GM18951 (cell line): ENCODE measurements at regions not wholly inside any gene's neighbourhood (a gene's known extent, or its start where the extent isn't known, plus 50 kb on each side); places are given as distances from the start of the nearest gene placed in this dataset.

Experiments used
- POLR2A ChIP-seq: IDR thresholded peaks from 4 replicates; pipeline ENCODE4 v1.6.1; 2011; ENCODE audit warnings: mild to moderate bottlenecking; ENCODE audit not compliant: insufficient read length, insufficient read depth; ENCODE audit errors: extremely low read depth
- in situ Hi-C: fragments of 300-500 bp; cut with MboI; formaldehyde crosslinking; loops from one replicate; pipeline ENCODE4 v1.12.0; 2022; ENCODE audit warnings: low sequenced_read_pairs, mixed read lengths, inconsistent platforms; ENCODE audit not compliant: unreplicated experiment

DNA sequence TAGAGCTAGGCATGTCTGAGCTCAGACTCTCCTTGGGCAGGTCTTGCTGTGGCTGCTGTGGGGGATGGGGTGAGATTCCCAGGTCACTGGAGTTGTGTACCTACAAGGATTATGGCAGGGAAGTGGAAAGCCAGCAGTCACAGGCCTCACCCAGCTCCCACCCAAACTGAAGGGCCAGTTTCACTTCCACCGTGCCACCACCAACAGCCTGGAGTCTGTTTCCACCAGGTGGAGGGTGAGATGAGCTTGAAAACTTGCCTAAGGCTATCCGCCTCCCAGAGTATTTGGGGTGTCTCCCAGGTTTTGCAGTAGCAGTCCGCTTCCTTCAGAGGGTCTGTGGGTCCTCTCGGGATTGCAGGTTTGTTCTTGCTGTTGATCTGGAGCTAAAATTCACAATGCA lies 327.7 kb downstream of the PTPRC start:
- TF ChIP-seq POLR2A = no peak
- in situ Hi-C loops = no loop called here

- in situ Hi-C loops = no loop called here
These were observed 328.7 kb downstream of the PTPRC start for GRCh38 chr1:198967566-198967965.

DNA sequence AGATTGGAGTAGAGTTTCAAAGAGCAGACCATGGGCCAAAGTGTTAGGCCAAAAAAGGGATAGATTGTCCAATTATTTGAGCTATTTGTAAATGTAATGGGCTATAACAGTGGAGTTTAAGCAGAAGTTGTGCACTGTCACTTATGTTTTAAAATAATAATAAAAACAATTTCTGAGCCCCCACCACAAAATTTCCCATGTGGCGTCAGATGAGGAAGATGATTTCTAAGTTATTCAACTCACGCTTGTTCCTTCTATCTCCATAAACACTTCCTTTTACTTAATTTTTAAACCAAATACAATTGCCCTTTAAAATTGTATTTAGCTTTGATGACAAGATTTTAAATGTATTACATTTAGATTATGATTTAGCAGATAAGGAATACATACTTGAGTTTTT lies 330.0 kb downstream of the PTPRC start:
- in situ Hi-C loops = no loop called here

More at GRCh38 chr1:198967566-198967965, 328.7 kb downstream of the PTPRC start:
- no peak for TF ChIP-seq POLR2A

GRCh38 chr1:198969981-198970380 lies 331.1 kb downstream of the PTPRC start:
- no peak for TF ChIP-seq POLR2A
- in situ Hi-C loops = no loop called here

More for the DNA sequence above, 330.0 kb downstream of the PTPRC start:
- no peak for TF ChIP-seq POLR2A

- in situ Hi-C loops = no loop called here
These were observed 332.1 kb downstream of the PTPRC start for GRCh38 chr1:198970916-198971315.

DNA sequence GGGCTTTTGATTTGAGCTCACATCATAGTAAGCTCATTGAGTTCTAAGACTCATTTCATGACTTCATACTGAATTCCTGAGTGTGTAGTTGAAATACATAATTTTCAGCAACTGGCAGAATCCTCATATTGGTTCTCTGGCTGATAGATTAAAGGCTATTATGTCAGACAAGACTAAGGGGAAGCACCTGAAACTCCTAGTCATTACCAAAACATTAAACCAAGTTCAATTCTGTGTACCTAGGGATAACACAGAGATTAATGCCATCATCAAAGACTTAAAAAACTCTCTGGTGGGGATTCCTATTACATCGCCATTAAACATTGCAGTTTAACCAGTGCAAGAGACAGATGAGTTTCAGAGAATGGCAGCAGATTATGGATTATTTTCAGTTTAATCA lies 339.1 kb downstream of the PTPRC start:
- no peak for TF ChIP-seq POLR2A
- in situ Hi-C loops = no loop called here

More at GRCh38 chr1:198970916-198971315, 332.1 kb downstream of the PTPRC start:
- no peak for TF ChIP-seq POLR2A

- no peak for TF ChIP-seq POLR2A
- in situ Hi-C loops = no loop called here
These were observed 339.7 kb downstream of the PTPRC start for GRCh38 chr1:198978523-198978922.

DNA sequence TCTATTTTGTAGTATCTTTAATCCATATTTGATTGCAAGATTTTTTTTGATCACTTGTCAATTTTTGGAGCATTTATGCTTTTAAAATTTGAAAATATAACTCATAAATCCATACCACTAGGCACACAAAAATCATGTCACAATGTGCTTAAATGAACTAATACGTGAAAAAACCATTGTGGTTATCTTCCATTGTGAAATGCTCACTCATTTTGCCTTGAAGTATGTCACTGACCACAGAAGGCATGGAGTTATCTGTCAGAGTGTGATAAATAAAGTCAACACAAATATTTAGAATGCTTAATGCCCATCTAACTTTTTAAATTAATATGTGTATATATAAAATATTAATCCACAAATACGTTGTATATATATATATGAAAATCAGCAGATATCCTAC lies 347.2 kb downstream of the PTPRC start:
- in situ Hi-C loops = no loop called here

GRCh38 chr1:198986442-198986841 lies 347.6 kb downstream of the PTPRC start:
- no peak for TF ChIP-seq POLR2A
- in situ Hi-C loops = no loop called here

More for the DNA sequence above, 347.2 kb downstream of the PTPRC start:
- TF ChIP-seq POLR2A = no peak

GRCh38 chr1:199002661-199003060 lies 363.8 kb downstream of the PTPRC start:
- no peak for TF ChIP-seq POLR2A
- in situ Hi-C loops = no loop called here

DNA sequence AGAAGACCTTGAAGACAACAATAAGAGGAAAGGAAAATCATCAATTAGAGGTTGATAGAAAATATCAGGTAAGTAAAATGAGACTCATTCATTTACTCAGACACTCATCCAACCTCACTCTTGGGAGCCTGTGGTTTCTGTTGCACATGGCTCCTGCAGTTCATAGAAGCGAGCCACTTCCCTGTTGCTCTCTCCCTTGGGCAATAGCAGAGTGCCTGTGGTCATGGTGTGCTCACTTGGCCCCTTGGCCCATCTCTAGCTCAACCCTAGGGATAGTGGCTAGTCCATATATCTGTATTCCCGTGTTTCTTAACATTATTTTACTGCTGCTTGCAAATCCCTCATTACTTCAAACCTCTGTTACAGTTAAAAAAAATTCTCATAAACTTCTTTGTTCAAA lies 368.6 kb downstream of the PTPRC start:
- TF ChIP-seq POLR2A = no peak
- in situ Hi-C loops = no loop called here

- TF ChIP-seq POLR2A = no peak
- in situ Hi-C loops = no loop called here
These were observed 370.6 kb downstream of the PTPRC start for GRCh38 chr1:199009447-199009846.

DNA sequence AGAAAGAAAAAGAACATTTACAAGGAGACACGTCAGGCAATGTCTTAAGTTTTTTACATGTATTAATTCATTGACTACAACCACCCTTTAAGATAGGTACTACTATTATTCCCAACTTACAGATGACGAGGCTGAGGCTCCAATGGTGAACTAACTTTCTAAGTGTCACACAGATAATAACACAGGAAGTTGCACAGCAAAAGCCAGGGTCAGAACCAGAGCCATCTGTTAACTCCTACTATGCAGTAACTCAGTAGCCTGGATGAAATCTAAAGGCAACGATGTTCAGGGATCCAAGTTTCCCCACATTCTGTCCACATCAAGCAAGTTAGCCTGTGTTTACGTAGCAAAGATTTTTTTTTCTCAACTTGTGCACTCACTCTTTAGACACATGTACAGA lies 371.7 kb downstream of the PTPRC start:
- TF ChIP-seq POLR2A = no peak
- in situ Hi-C loops = no loop called here

DNA sequence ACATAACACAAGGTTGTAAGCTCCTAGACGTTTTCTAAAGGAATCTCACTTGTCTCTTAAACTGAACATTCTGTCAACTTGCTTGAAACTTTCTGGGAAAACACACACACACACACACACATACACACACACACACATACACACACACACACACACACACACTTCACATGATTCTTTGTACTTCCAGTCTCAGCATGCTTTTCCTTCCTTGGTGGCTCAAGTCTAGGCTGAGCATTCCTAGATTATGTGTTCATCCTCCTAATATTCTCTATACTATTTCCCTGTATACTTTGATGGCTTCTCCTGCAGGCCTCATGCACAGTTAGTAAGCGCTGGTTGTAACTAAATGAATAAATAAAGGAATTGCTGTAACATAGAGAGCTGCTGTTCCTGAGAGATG lies 372.1 kb downstream of the PTPRC start:
- in situ Hi-C loops = no loop called here
- no peak for TF ChIP-seq POLR2A

DNA sequence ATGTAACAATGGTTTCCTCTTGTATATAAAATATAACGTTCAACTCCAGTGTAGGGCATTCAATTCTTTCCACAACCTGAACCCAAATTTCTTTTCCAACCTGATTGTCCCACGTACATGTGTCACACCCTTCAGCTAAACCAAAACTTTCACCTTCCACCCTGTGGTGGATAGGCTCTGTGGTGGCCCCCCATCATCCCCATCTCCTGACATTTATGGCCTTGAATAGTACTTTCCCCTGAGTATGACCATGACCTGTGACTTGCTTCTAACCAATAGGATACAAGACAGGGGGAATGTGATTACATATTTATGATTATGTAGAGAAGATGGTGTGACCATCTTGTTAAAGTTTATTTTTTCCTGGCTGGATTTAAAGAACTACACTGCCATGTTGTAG lies 377.0 kb downstream of the PTPRC start:
- TF ChIP-seq POLR2A = no peak
- in situ Hi-C loops = no loop called here

DNA sequence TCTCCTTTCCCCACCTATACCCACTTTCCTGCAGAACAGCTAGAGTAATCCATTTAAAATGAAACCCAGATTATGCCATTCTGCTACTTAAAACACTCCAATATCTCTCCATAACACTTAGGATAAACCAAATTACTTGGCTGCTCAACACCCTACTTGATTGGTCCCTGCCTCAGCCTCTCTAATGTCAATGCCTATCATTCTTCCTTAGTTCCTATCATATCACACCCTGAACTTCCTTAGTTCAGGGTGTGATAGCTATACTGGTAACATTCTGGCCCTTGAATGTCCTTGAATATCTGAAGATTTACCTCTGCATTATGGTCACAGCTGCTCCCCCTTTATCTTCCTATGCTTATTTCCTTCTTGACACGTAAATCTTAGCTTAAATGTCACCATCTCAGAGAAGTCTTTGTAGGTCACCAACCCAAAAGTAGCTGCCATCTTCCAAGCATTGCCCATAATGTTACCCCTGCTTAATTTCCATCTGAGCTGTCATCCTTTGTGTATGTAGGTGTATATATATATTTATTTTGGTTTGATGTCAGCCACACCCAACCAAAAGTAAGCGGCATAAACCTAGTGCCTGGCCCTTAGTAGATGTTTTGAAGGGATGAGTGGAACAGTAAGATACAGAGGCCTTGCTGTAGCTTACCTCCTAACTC lies 379.8 kb downstream of the PTPRC start:
- TF ChIP-seq POLR2A = no peak
- in situ Hi-C loops = no loop called here
